IMR-90 (cell line): ENCODE measurements at regions not wholly inside any gene's neighbourhood (a gene's known extent, or its start where the extent isn't known, plus 50 kb on each side); places are given as distances from the start of the nearest gene placed in this dataset.

ENCODE experiments used
- ATAC-seq: fragments of 200-7000 bp; cut with Tn5 transposase; 2 replicates; pipeline ENCODE4 v1.9.1; 2020; ENCODE audit warnings: low read depth, mild to moderate bottlenecking, moderate library complexity
- BruUV-seq: library from RNA; stranded (reverse); fragments of 400-500 nt; replicated peaks from 2 replicates; lab custom pipeline; 2021; lab: Mats Ljungman, UMichigan
- CTCF ChIA-PET: fragments of 300-600 bp; formaldehyde crosslinking; extraction: SDS; loops from one replicate; lab custom pipeline; 2021; ENCODE audit warnings: antibody characterized with exemption; lab: Yijun Ruan, JAX
- POLR2A ChIA-PET: fragments of 300-600 bp; sonication (Branson Sonifier 250); formaldehyde crosslinking; loops from one replicate; lab custom pipeline; 2022; ENCODE audit warnings: antibody characterized with exemption; ENCODE audit not compliant: unreplicated experiment; lab: Charles Lee
- DNase-seq: peaks from one replicate; pipeline ENCODE4 v3.0.0; 2013
- H2AFZ ChIP-seq: replicated peaks from 2 replicates; pipeline ENCODE3; 2013; ENCODE audit warnings: low read length, mild to moderate bottlenecking; ENCODE audit not compliant: poor library complexity
- H2AK5ac ChIP-seq: 2 replicates; pipeline ENCODE4 v1.6.1; 2013; ENCODE audit warnings: low read depth, low read length, inconsistent platforms
- H2AK9ac ChIP-seq: replicated peaks from 2 replicates; pipeline ENCODE3; 2013; ENCODE audit warnings: mild to moderate bottlenecking, low read depth, low read length, moderate library complexity; ENCODE audit not compliant: poor library complexity
- H2BK120ac ChIP-seq: 2 replicates; pipeline ENCODE4 v1.6.1; 2013; ENCODE audit warnings: low read depth, low read length, inconsistent platforms
- H2BK15ac ChIP-seq: 3 replicates; pipeline ENCODE4 v1.6.1; 2013; ENCODE audit warnings: low read depth, low read length, inconsistent platforms
- H2BK20ac ChIP-seq: 2 replicates; pipeline ENCODE4 v1.6.1; 2013; ENCODE audit warnings: low read depth, mild to moderate bottlenecking, inconsistent platforms, low read length, moderate library complexity
- H2BK5ac ChIP-seq: 2 replicates; pipeline ENCODE4 v1.6.1; 2013; ENCODE audit warnings: mild to moderate bottlenecking, low read depth, low read length, inconsistent platforms; ENCODE audit not compliant: poor library complexity, severe bottlenecking
- H3K14ac ChIP-seq: replicated peaks from 2 replicates; pipeline ENCODE4 v1.6.1; 2013; ENCODE audit warnings: low read depth, low read length, inconsistent platforms
- H3K18ac ChIP-seq: 2 replicates; pipeline ENCODE4 v1.6.1; 2013; ENCODE audit warnings: low read depth, low read length, control low read depth
- H3K23ac ChIP-seq: 2 replicates; pipeline ENCODE4 v1.6.1; 2013; ENCODE audit warnings: low read depth, low read length, inconsistent platforms
- H3K27ac ChIP-seq: 2 replicates; pipeline ENCODE4 v1.5.1; 2013; ENCODE audit warnings: mild to moderate bottlenecking, control low read depth, low read length; ENCODE audit not compliant: insufficient read depth
- H3K27me3 ChIP-seq: 2 replicates; pipeline ENCODE4 v1.6.1; 2013; ENCODE audit warnings: low read length; ENCODE audit not compliant: control insufficient read depth, insufficient read depth
- H3K36me3 ChIP-seq: 2 replicates; pipeline ENCODE4 v1.6.1; 2013; ENCODE audit warnings: low read length, mixed read lengths; ENCODE audit not compliant: control insufficient read depth, insufficient read depth
- H3K4ac ChIP-seq: 2 replicates; pipeline ENCODE4 v1.6.1; 2013; ENCODE audit warnings: low read depth, low read length, inconsistent platforms
- H3K4me1 ChIP-seq: 2 replicates; pipeline ENCODE4 v1.6.1; 2013; ENCODE audit warnings: low read length, mixed read lengths; ENCODE audit not compliant: control insufficient read depth, insufficient read depth
- H3K4me2 ChIP-seq: 2 replicates; pipeline ENCODE4 v1.6.1; 2013; ENCODE audit warnings: low read depth, mild to moderate bottlenecking, control low read depth, low read length, moderate library complexity
- H3K4me3 ChIP-seq: 2 replicates; pipeline ENCODE4 v1.5.1; 2013; ENCODE audit warnings: low read depth, mild to moderate bottlenecking, control low read depth, low read length, moderate library complexity; ENCODE audit not compliant: insufficient read depth
- H3K56ac ChIP-seq: 2 replicates; pipeline ENCODE4 v1.6.1; 2013; ENCODE audit warnings: low read length, inconsistent platforms; ENCODE audit not compliant: insufficient read depth; ENCODE audit errors: extremely low read depth
- H3K79me1 ChIP-seq, 2 experiments: 2 replicates each; pipeline ENCODE4 v1.6.1; 2013; ENCODE audit warnings: low read length in 2 of 2, inconsistent platforms in 1 of 2, low read depth in 1 of 2
- H3K9ac ChIP-seq: 2 replicates; pipeline ENCODE4 v1.6.1; 2013; ENCODE audit warnings: low read depth, low read length, control low read depth
- H3K9me1 ChIP-seq: 2 replicates; pipeline ENCODE4 v1.6.1; 2013; ENCODE audit warnings: low read length, inconsistent platforms; ENCODE audit not compliant: insufficient read depth
- H3K9me3 ChIP-seq: 2 replicates; pipeline ENCODE4 v1.6.1; 2013; ENCODE audit warnings: low read length; ENCODE audit not compliant: control insufficient read depth, insufficient read depth
- H4K20me1 ChIP-seq: 2 replicates; pipeline ENCODE4 v1.6.1; 2013; ENCODE audit warnings: low read length, inconsistent platforms; ENCODE audit not compliant: insufficient read depth
- H4K5ac ChIP-seq: 2 replicates; pipeline ENCODE4 v1.6.1; 2013; ENCODE audit warnings: mild to moderate bottlenecking, low read depth, low read length, control low read depth
- H4K8ac ChIP-seq, 2 experiments: 2 replicates each; pipeline ENCODE4 v1.6.1; 2013; ENCODE audit warnings: low read depth in 2 of 2, low read length in 2 of 2, control low read depth in 1 of 2, inconsistent platforms in 1 of 2
- H4K91ac ChIP-seq: 2 replicates; pipeline ENCODE4 v1.6.1; 2013; ENCODE audit warnings: low read depth, low read length, inconsistent platforms; ENCODE audit not compliant: insufficient read depth
- BHLHE40 ChIP-seq: fragments of 150-350 bp; IDR thresholded peaks from 2 replicates; pipeline ENCODE4 v1.6.1; 2016; ENCODE audit warnings: mild to moderate bottlenecking, low read depth, low read length
- FOS ChIP-seq: fragments of 150-350 bp; IDR thresholded peaks from 2 replicates; pipeline ENCODE4 v1.6.1; 2016; ENCODE audit warnings: low read depth, low read length
- MAZ ChIP-seq: IDR thresholded peaks from 2 replicates; pipeline ENCODE4 v1.6.1; 2012; ENCODE audit warnings: low read depth, mild to moderate bottlenecking, low read length, improper control_type of control experiment, moderate library complexity, borderline replicate concordance
- MXI1 ChIP-seq: IDR thresholded peaks from 2 replicates; pipeline ENCODE4 v1.6.1; 2012; ENCODE audit warnings: low read depth, mild to moderate bottlenecking, low read length, moderate library complexity, borderline replicate concordance
- NFE2L2 ChIP-seq: fragments of 150-350 bp; IDR thresholded peaks from 2 replicates; pipeline ENCODE4 v1.6.1; 2016; ENCODE audit warnings: low read depth, mild to moderate bottlenecking, low read length
- POLR2A ChIP-seq: IDR thresholded peaks from 2 replicates; pipeline ENCODE4 v1.6.1; 2012; ENCODE audit warnings: mild to moderate bottlenecking, low read depth, low read length
- RAD21 ChIP-seq: IDR thresholded peaks from 2 replicates; pipeline ENCODE4 v1.6.1; 2012; ENCODE audit warnings: low read length, improper control_type of control experiment
- WGBS, 2 experiments: methylation state at CpG; one replicate each; pipeline versions ENCODE4 v1.1.5 to v1.1.7; 2013; ENCODE audit warnings: missing lambda C conversion rate in 2 of 2; ENCODE audit not compliant: insufficient read length in 1 of 2; ENCODE audit errors: extremely low coverage in 2 of 2; 5-methylcytosine and 5-hydroxymethylcytosine counted together
- dilution Hi-C: fragments of 300-500 bp; cut with HindIII; formaldehyde crosslinking; loops from one replicate; pipeline ENCODE4 v1.14.3; 2018; ENCODE audit warnings: low sequenced_read_pairs; ENCODE audit not compliant: unreplicated experiment
- in situ Hi-C: fragments of 300-500 bp; cut with MboI; formaldehyde crosslinking; loops from 3 replicates; pipeline ENCODE4 v1.14.3; 2019; ENCODE audit warnings: low sequenced_read_pairs, inconsistent platforms, mixed read lengths
- intact Hi-C: fragments of 100-400 bp; cut with micrococcal nuclease; formaldehyde crosslinking; loops from 2 replicates; pipeline ENCODE4 v1.10.0; 2022
- TF ChIP-seq, protein P1 (sequence below): fragments of 150-350 bp; IDR thresholded peaks from 2 replicates; pipeline ENCODE4 v1.6.1; 2016; ENCODE audit warnings: low read depth, mild to moderate bottlenecking, low read length, moderate library complexity, borderline replicate concordance

DNA sequence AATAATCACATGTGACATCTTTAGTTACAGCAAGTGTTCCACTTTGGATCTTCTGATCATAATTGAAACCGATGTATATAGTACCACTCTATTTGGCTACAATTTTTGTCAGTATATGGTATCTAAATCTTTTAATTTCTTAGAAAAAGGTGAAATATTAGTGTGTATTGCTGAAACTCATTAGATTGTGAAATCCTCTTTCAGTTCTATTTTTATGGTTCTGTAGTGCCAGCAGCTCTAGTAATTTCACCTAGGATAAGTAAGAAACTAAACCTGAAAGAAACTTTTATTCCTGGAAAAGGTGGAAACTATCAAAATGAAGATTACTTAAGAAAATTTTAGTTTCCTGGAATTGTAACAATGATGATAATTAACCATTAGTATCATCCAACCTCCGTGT lies 370.9 kb downstream of the NNT start:
- no peak overlapping the region for H3K4me2 ChIP-seq
- dilution Hi-C loops: no loop called here

More for the DNA sequence above, 370.9 kb downstream of the NNT start:
- H4K20me1 ChIP-seq: no peaks in the 10 kb centered on the region
- no peak overlapping the region for H2BK15ac ChIP-seq
- no peak overlapping the region for H2AK5ac ChIP-seq
- H3K56ac ChIP-seq: no peak overlapping the region
- H3K4me3 ChIP-seq: no peak overlapping the region
- H4K91ac ChIP-seq: no peak overlapping the region
- H3K23ac ChIP-seq: no peak overlapping the region
- H2AK9ac ChIP-seq: no peak overlapping the region
- no peaks in the 10 kb centered on the region for H3K9me1 ChIP-seq
- H3K9me3 ChIP-seq: no peaks in the 10 kb centered on the region
- no peak overlapping the region for H3K27ac ChIP-seq
- DNase-seq (no peak), ATAC-seq (no peak)
- H3K14ac ChIP-seq: no peak overlapping the region
- H2BK20ac ChIP-seq: no peak overlapping the region
- TF ChIP-seq MXI1: no peak
- no peak for TF ChIP-seq POLR2A
- TF ChIP-seq BHLHE40: no peak
- no peak for TF ChIP-seq FOS
- no peak for TF ChIP-seq NFE2L2
- no peak for TF ChIP-seq MAZ
- TF ChIP-seq, protein P1, sequence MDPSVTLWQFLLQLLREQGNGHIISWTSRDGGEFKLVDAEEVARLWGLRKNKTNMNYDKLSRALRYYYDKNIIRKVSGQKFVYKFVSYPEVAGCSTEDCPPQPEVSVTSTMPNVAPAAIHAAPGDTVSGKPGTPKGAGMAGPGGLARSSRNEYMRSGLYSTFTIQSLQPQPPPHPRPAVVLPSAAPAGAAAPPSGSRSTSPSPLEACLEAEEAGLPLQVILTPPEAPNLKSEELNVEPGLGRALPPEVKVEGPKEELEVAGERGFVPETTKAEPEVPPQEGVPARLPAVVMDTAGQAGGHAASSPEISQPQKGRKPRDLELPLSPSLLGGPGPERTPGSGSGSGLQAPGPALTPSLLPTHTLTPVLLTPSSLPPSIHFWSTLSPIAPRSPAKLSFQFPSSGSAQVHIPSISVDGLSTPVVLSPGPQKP: no peak
- TF ChIP-seq RAD21: no peak
- H2AFZ ChIP-seq: no peak overlapping the region
- H2BK5ac ChIP-seq: no peak overlapping the region
- intact Hi-C loops (no loop called here), in situ Hi-C loops (no loop called here)
- POLR2A ChIA-PET: no interaction called here
- H3K36me3 ChIP-seq: no peaks in the 10 kb centered on the region
- no peaks in the 10 kb centered on the region for H3K4me1 ChIP-seq
- no TSS peak for BruUV-seq
- H2BK120ac ChIP-seq: no peak overlapping the region
- no CpG with 5 or more reads among the region's 2 CpGs for WGBS, 2 experiments
- H3K4ac ChIP-seq: no peak overlapping the region
- no peaks in the 10 kb centered on the region for H3K27me3 ChIP-seq
- CTCF ChIA-PET: no interaction called here
- no peak overlapping the region for H3K18ac ChIP-seq
- no peak overlapping the region for H4K5ac ChIP-seq
- no peaks in the 10 kb centered on the region for H3K79me1 ChIP-seq
- no peak overlapping the region for H3K9ac ChIP-seq
- H4K8ac ChIP-seq: no peak overlapping the region
